Stimulated activated CD4-positive, alpha-beta T cell treated with anti-CD3 and anti-CD28 coated beads, TNF-alpha, amount 100 ng/mL, for 24 hours (primary cell): ENCODE measurements at regions not wholly inside any gene's neighbourhood (a gene's known extent, or its start where the extent isn't known, plus 50 kb on each side); places are given as distances from the start of the nearest gene placed in this dataset.

Experiments used
- DNase-seq, 3 experiments: peaks; one replicate each; pipeline ENCODE4 v3.0.0-alpha.2; 2020; ENCODE audit warnings: low read depth in 3 of 3

DNA sequence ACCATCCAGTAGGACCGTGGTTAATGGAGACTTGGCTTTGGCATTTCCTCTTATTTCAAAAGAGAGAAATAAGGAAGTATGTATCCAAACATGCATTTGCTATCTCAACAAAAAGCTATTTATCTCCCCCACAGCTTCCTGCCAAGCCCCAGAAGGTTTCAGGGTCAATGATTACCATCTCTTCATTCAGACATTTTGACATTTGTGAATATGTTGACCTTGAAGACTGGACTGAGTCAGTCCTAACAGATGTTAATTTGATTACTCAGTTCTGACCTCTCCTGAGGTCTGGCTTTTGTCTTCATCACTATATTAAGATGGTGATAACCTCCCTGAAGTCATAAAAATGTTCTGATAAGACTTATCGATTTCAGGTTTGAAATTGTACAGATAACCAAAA, 479.4 kb downstream of the AGTPBP1 start:
- DNase-seq, result no peak

DNA sequence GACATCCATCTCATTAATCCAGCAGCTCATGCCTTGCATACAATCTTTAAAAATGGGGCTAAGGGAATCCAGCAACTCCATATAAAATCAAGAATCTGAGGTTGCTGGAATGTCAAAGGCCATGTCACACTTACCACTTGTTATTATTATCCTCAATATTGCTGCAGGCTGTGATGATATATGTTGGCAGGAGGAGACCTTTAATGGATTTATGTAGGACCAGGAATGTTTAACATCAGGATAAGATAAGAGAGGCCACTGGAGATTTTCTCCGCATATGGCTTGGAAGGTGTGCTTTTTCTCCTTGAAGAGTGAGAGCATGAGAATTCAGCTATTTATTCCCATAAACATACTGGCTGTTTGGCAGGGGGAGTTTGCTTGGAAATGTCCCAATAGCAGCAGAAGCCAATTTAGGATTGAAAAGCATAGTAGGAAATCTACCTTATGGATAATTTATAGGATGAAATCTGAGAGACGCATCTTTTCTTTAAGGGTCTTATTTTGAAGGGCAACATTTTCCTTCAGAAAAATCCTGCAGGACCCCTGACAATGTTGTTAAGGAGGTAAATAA, 481.4 kb downstream of the AGTPBP1 start:
- DNase-seq, result no peak

DNA sequence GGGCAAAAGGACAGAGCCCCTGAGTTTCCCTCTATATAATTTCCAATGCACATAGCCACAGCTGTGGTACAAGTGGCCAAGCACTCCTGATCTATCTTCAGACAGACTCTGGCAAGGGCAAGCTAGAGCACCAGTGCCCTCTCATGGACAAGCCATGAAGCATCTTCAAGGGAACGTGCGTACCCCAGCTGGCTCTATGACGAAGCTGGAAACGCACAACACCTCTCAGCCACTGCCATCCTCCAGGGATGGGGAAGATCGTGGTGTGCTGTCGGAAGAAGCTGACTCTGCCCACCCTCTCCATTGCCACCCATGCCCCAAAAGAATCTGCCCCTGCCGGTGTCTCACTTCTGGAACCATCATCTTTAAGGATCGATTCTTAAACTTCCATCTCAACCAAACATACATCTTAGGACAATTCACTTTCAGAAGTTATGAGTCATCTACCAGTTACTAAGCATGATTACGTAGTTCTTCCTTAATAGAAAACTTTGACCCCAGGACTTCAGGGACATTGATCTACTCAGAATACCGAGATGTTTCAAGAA, 482.9 kb downstream of the AGTPBP1 start:
- peak in 1 of 3 experiments; percentile 9 for DNase-seq

DNA sequence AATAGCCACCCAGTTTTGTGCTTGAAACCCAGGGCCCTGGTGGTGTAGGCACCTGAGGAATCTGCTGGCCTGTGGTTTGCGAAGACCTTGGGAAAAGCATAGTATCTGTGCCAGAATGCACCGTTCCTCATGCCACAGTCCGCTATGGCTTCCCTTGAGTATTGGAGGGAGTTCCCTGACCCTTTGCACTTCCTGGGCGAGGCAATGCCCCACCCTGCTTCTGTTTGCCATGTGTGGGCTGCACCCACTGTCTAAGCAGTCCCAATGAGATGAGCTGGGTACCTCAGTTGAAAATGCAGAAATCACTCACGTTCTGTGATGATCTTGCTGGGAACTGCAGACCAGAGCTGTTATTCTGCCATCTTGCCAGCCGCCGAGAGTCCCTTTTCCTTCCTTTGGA, 483.5 kb downstream of the AGTPBP1 start:
- DNase-seq, result no peak

DNA sequence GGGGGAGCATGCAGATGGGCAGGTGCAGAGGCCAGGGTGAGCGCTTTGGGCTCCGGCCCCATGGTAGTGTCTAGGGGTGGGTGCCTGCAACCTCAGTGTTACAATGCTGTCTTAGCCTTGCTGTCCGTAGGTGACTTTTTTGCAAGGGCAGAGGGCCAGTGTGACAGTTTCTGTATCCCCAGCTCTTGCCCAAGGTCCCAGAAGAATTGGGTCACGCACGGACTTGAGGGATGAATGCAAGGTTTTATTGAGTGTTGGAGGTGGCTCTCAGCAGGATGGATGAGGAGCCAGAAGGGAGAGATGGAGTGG, 492.5 kb downstream of the AGTPBP1 start:
- no peak for DNase-seq

DNA sequence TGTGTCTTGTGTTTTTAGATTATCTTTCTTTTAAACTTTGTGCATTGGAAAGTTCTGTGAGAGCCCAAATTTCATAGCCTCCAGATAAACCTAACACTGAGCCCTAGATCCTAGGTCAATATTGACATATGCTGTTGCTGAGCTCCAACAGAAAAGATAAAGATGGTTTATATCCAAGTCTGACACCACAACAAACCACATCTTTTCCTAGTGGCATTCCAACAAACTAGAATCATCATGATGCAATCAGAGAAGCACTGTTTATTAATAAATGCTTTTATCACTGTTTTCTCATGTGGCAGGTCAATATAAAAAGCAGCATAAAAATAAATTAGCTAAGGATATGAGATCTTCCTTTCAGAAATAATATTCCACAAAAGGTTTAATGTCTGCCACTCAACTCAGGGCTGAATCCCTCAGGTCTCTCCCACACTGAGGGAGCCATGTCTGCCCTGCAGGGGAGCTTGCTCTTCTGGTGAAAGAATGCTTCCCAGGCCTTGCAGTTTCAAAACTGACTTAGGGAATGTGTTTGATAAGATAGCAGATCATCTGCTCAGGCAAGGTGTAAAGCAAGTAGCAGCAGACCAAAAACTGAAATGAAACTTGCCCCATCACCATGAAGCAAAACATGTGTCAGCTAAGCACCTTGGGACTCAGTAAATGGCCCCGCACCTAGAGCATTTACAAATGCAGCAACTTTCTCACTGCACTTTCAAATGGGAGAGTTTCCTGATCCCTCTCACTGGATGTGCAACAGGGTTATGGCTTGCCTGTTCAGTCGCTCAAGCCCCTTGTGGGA, 493.0 kb downstream of the AGTPBP1 start:
- no peak for DNase-seq

DNA sequence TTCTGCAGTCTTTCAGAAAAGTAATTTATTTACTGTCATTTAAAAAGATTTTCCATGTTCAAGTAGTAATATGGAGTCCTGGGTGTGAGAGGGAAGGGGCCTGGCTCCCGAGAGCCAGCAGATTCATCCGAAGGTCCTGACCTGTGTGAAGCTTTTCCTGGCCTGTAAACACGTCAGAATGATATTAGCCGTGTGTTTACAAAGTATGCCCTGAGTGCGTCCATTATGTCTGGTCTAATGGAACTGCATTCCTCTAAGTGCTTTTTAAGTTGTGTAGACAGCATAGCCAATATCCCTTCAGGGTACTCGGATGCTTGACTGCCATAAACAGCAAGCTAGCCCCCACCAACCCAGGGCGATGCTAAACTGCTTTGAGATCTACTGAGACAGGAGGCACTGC, 495.2 kb downstream of the AGTPBP1 start:
- DNase-seq, result no peak

DNA sequence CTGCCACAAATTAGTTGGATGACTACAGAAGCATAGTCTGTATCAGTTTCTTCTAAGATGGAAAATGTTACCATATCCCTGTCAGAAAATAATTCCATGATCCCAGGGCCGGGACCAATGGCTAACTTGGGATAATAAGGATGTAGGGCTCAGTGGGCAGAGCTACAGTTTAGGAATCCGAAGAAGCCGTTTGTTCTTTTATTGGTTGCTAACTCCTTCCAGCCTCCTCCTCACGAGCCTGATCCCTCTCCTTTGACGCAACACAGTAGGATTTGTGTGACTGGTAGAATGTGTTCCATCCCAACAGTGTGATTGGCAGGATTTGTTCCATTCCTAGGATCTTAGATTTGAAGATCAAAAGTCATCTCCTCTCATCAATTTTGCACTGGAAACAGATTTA, 496.9 kb downstream of the AGTPBP1 start:
- no peak for DNase-seq

DNA sequence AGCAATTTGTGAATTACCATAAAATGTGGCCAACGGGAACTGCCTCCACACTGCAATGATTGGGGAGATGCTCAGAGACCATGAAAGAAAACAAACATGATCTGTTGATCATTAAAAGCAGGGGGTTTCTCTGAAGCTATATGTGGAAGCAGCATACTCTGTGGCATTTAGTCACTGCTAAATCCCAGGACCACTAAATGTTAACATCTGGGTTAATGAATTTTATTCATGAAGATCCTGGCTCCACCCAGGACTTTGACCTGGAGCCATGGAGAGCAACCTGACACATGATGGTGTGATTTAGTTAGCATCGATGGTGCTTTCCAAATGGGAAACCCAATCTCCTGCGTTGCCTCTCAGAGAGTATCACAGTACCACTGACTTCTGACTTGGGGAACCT, 497.8 kb downstream of the AGTPBP1 start:
- no peak for DNase-seq

DNA sequence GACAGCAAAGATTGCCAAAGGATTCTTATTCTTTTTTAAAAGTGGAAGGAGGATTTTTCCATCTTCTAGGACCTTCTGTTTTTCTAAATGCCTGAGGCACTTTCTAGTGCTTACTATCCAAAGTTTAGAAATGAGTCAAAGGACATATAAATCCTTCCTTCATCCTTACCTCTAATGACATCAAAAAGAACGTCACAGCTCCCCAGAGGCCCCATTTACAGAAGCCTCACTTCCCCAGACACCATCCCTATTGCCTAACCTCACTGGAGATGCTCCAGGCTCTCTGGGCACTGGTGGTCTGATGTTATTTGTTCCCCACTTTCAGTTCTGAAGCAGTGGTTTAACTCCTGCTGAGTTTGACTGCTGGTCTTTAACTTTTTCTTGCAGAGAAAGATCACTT, 504.3 kb downstream of the AGTPBP1 start:
- DNase-seq, result no peak

DNA sequence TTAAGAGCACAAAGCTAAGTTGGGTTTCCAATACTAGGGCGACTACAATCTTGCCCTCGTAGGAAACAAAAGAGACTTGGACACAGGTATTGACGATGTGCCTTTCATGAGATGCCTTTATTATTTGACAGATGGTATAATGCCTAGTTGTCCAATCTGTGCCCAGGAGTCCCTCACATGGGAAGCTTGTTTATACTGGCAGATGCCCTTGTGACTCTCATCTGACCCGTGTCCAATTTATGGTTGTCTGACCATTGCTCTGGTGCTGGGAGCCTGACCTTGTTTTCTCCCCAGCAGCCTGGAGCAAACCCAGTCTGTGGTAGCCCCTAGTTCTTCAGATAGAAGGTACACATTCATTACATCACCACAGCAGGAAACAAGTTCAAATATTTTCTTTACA, 511.7 kb downstream of the AGTPBP1 start:
- no peak for DNase-seq

DNA sequence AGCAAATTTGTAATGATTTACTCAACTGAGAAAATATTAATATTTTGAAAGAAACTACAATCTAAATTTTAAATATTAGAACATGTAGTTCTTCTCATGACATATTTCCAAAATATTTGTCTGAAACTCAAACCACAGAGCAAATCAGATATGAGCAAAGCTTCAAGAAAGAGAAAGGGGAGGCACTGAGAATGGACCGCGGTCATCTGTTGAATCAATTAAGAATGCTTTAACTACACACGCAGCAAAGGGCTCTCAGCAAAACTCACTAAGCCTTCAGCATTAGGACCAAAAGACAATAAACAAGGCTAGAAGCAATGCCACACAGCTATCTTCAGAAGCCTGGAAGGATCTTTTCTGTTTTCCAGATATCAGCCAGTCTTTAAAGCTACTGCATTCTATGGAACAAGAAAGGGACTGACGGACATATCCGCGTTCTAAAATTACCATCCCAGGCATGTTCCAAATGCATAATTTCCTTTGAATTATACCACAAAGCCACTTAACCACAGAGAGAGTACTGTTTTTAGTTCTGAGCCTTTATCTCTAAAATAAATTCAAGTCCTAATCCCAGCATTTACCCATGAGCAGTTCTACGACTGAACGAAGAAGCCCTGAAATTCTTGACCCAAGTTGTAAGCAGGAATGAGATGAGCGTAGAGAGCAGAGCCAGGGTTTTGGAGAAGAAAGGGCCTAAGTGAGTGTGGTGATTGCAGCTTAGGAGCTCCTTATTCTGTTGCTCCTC, 513.5 kb downstream of the AGTPBP1 start:
- DNase-seq, result no peak

DNA sequence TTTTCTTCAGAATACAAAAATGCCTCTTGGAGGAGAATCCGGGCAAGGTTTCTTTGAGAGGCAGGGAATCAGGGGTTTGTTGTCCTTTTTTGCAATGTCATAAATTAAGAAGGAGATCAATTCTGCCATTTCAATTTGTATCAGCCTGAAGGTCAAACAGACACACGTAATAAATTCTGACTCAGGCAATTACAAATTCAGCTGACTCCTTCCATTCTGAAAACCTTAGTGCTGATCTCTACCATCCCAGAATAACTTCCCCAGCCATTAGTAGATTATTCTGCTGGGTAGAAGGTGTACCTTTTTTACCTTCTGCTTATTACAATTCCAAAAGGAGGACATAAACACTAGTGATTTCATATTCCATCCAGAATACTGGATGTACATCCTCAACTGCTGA, 516.6 kb downstream of the AGTPBP1 start:
- DNase-seq, result no peak

DNA sequence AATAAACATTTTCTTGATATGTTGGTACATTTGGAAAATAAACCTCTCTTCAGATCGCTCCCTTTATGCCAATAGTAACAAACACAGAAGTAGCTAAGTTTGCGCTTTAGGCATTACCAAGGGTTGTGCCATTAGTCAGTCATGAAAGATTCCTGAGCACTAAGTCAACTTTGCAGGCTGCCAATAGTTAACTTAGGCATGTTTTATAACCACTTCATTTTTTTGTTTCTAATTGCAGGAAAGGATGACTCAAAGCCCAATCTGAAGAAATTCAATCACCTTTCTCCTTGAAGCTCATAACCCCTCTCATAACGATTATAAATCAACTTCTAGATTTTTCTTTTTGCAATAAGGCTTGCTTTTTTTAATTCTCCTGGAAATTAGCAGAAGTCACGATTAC, 517.0 kb downstream of the AGTPBP1 start:
- no peak for DNase-seq

DNA sequence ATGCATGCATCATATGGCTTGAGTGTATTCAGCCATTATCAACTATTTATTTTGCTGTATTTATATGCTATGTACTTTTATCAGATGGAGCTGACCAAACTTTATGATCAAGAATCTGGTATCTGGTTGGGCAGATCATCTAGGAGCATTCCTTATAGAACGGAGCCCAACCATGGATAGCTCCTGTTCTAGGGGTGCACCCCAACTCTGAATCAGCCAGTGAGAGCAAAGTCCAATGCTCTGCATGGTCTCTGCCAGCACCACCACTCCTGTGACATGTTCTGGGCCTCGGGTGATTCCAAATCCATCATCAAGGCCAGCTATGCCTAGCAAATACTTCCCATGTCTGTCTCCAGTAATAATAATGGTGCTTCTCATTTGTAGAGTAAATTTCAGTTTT, 517.5 kb downstream of the AGTPBP1 start:
- DNase-seq, result no peak

DNA sequence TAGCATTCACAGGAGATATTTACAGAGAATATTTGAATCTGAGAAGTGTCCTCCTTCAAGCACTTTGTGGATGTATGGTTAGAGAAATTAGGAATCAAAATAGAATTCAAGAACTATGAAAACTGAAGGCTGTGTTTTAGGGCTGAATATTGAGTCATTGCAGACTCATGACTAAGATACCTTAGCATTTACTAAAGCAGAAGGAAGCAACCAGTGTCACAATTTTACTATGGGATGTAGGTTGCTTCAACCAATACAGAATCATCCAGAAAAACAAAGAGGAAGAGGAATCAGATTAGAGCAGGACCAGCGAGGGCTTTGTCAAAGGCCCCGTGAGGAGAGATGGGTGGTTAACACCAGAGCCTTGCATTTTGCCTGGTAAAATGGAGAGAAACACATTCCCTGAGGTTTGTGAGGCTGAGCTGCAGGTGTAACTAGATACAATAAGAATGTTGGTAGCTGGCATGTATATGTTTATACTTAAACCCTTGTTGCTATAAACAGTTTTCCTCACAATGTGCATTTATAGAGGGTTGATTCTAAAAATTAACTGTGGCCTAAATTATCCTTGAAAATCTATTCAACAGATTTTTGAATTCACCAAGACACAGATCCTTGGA, 518.1 kb downstream of the AGTPBP1 start:
- DNase-seq, result no peak

DNA sequence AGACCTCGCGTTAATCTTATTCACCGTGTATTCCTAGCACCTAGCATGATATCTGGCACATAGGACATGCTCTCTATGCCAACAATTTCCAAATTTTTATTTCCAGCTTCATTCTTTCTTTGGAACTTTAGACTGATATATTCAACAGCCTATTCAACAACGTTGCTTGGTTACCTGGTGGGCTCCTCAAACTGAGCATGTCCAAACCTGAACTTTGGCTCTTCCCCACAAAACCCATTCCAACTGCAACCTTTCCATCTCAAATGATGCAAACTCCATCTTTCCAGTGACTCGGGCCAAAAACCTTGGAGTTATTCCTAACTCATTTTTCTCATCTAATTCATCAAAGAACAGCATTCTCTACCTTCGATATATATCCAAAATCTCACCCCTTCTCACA, 525.2 kb downstream of the AGTPBP1 start:
- no peak for DNase-seq

DNA sequence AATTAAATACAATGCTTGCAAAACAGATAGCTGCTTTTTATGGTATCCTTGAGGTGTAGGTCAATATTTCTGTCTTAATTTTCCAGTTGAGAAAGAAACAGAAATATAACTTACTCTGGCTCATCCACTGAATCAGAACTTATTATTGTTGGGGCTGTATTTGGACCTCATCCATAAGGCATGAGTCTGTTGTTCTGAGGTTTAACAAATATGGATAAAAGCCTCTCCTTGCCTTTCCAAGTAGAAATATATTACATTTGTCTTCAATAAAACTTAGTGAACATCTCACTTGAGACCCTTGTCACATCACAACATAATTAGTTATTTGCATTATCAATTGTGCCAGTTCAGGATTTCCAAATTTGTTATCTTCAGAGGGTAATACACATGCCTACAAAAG, 525.8 kb downstream of the AGTPBP1 start:
- no peak for DNase-seq

DNA sequence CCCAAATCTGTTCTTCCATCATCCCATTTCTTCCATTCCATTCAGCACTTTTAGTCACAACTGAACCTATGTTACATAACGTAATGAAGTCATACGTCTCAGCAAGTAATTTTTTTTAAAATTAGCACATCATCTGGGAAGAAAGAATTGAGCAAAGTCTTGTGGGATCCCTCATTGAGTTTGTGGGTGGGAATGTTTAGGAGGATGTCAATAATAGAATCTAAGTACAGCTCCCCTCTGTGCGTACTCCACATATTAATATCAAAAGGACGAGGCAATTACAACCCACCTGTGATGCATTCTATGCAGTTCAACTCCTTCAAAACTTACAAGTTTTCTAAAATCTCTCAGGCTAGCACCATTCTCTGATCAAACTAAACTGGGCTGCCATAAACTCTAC, 526.3 kb downstream of the AGTPBP1 start:
- DNase-seq, result no peak

DNA sequence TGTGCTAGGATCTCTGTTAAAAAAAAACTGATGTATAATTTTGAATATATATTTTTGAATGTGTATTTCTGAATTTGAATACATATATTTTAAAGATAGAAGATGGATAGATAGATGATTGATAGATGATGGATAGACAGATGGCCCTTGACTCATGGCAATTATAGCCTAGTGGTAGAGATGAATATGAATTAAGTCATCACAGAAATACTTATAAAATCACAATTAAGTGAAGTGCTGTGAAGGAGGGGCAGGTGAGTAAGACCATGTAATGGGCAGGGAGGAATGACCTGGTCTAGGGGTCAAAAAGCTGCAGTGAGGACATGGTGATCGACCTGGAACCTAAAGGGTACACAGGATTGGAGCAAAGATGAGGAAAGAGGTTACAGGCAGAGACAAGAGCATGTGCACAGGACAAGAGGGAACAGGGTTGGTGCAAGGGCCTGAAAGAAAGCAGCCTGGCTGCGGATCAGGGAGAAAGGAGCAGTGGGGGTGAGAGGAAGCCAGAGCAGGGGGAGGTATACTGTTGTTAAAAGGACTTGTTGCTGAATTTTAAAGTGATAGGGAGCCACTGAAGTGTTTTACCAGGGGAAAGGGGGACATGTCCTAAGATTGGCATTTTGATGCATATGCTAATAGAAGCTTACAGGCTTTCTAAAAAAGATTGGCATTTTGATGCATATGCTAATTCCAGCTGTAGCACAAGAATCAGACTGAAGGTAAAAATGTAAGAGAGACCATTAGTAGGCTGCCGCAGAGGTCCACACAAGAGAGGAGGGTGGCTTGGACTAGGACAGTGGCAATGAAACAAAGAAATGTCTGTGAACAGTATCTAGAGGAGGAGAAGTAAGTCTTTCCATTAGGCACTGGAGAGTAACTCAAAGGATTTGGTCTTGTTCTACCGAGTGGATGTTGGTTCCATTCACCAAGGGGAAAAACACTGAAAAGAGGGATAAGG, 527.8 kb downstream of the AGTPBP1 start:
- no peak for DNase-seq

DNA sequence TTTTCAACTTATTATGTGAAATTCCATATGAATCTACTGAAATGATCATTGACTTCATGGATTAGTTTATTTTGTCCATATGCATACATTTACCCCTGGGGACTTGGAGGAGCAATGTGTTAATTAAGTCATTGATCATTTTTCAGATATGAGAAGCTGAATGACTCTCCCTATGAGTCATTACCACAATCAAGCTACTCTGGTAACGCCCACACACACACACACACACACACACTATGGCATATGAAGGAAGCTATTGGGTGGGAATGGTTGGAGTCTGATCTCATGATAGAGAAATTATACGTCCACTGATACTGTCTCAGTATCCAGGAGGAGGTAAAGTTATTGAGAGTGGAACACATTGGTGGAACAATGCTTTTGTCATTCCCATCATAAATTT, 528.9 kb downstream of the AGTPBP1 start:
- DNase-seq, result peak in 1 of 3 experiments; percentile 26
